K562 (cell line): ENCODE measurements at regions not wholly inside any gene's neighbourhood (a gene's known extent, or its start where the extent isn't known, plus 50 kb on each side); places are given as distances from the start of the nearest gene placed in this dataset.

Experiments
- ATAC-seq: fragments of 200-7000 bp; cut with Tn5 transposase; 3 replicates; pipeline ENCODE4 v1.9.1; 2020; ENCODE audit warnings: moderate library complexity
- BruUV-seq: library from RNA; stranded (reverse); fragments of 400-500 nt; replicated peaks from 2 replicates; lab custom pipeline; 2021; lab: Mats Ljungman, UMichigan
- CTCF ChIA-PET: fragments of 300-600 bp; formaldehyde crosslinking; extraction: SDS; loops from one replicate; lab custom pipeline; 2021; ENCODE audit warnings: low intra/inter-chr PET ratio; lab: Yijun Ruan, JAX
- POLR2A ChIA-PET: fragments of 300-600, 350-650 bp; sonication (Branson Sonifier 250); formaldehyde crosslinking; extraction: SDS; loops from one replicate; lab custom pipeline; 2021; ENCODE audit warnings: antibody characterized with exemption, inconsistent platforms; lab: Yijun Ruan, JAX
- DNase-seq, 4 experiments: peaks; one replicate each; pipeline versions ENCODE4 v3.0.0 to v3.0.0-alpha.2; 2011 to 2018; ENCODE audit warnings: low spot score in 3 of 4, mixed read lengths in 3 of 4; ENCODE audit errors: extremely low read depth in 1 of 4
- FAIRE-seq: peaks from 2 replicates; lab custom pipeline; 2011; peaks lifted over from hg19 to GRCh38; lab: Jason Lieb, UNC
- H2AFZ ChIP-seq: 2 replicates; pipeline ENCODE4 v1.6.0; 2011; ENCODE audit warnings: low read depth, low read length, control low read depth, inconsistent platforms
- H3K27ac ChIP-seq: fragments of 200-600 bp; 3 replicates; pipeline ENCODE4 v1.8.0; 2011; ENCODE audit warnings: low read depth, mild to moderate bottlenecking, control low read depth, inconsistent platforms, low read length, moderate library complexity, mixed read lengths; ENCODE audit errors: extremely low read depth
- H3K27me3 ChIP-seq, 2 experiments: fragments of 300-600 bp in 1 of 2; 2 replicates in 1 of 2; 3 replicates in 1 of 2; pipeline versions ENCODE4 v1.6.0 to v1.8.0; 2011; ENCODE audit warnings: inconsistent platforms in 2 of 2, low read length in 2 of 2, mild to moderate bottlenecking in 1 of 2, mixed read lengths in 1 of 2, moderate library complexity in 1 of 2; ENCODE audit not compliant: control insufficient read depth in 2 of 2, insufficient read depth in 2 of 2
- H3K36me3 ChIP-seq: fragments of 300-600 bp; 3 replicates; pipeline ENCODE4 v1.8.0; 2011; ENCODE audit warnings: mild to moderate bottlenecking, low read length, inconsistent platforms; ENCODE audit not compliant: control insufficient read depth, insufficient read depth
- H3K4me1 ChIP-seq, 2 experiments: fragments of 200-600 bp in 1 of 2; replicated peaks in 1 of 2; 2 replicates in 1 of 2; 3 replicates in 1 of 2; pipeline versions ENCODE4 v1.5.1 to v1.8.0; 2011; ENCODE audit warnings: inconsistent platforms in 2 of 2, low read length in 2 of 2, mild to moderate bottlenecking in 1 of 2, mixed read lengths in 1 of 2, moderate library complexity in 1 of 2; ENCODE audit not compliant: control insufficient read depth in 2 of 2, insufficient read depth in 2 of 2
- H3K4me2 ChIP-seq: 2 replicates; pipeline ENCODE4 v1.6.1; 2011; ENCODE audit warnings: low read length, control low read depth, inconsistent platforms, mixed read lengths; ENCODE audit not compliant: insufficient read depth
- H3K4me3 ChIP-seq: fragments of 200-600 bp; sonication (generic), shearing (Covaris generic); 2 replicates; pipeline ENCODE4 v1.5.1; 2016; ENCODE audit warnings: control low read depth, inconsistent platforms
- H3K79me2 ChIP-seq: fragments of 200-600 bp; 3 replicates; pipeline ENCODE4 v1.8.0; 2011; ENCODE audit warnings: low read length, inconsistent platforms; ENCODE audit not compliant: control insufficient read depth, insufficient read depth
- H3K9ac ChIP-seq, 2 experiments: 2 replicates each; pipeline versions ENCODE4 v1.6.0 to v1.6.1; 2011; ENCODE audit warnings: low read depth in 2 of 2, low read length in 2 of 2, control low read depth in 1 of 2, inconsistent platforms in 1 of 2, mild to moderate bottlenecking in 1 of 2, mixed read lengths in 1 of 2; ENCODE audit not compliant: insufficient read depth in 1 of 2
- H3K9me1 ChIP-seq: one replicate; pipeline ENCODE4 v1.6.0; 2011; ENCODE audit warnings: inconsistent platforms, mild to moderate bottlenecking, low read length, moderate library complexity; ENCODE audit not compliant: control insufficient read depth, insufficient read depth
- H3K9me3 ChIP-seq: replicated peaks from 2 replicates; pipeline ENCODE4 v1.5.1; 2011; ENCODE audit warnings: low read depth, low read length, inconsistent platforms; ENCODE audit not compliant: control insufficient read depth, insufficient read depth
- H4K20me1 ChIP-seq: replicated peaks from 2 replicates; pipeline ENCODE4 v1.6.1; 2011; ENCODE audit warnings: low read length, inconsistent platforms, mixed read lengths; ENCODE audit not compliant: control insufficient read depth, insufficient read depth
- NCOA2 ChIP-seq, 2 experiments: fragments of 450-650 bp; IDR thresholded peaks; 2 replicates each; pipeline ENCODE4 v1.6.1; 2018; ENCODE audit warnings: mild to moderate bottlenecking in 2 of 2, moderate library complexity in 1 of 2; ENCODE audit not compliant: partially characterized antibody in 2 of 2
- SMARCA5 ChIP-seq: fragments of 450-650 bp; IDR thresholded peaks from 2 replicates; pipeline ENCODE4 v1.6.1; 2016
- ZKSCAN3 ChIP-seq: fragments of 250-450 bp; sonication (Bioruptor Pico); IDR thresholded peaks from 2 replicates; pipeline ENCODE4 v1.4.0; 2020
- WGBS: fragments of 100-300 bp; shearing (Covaris generic); methylation state at CpG from one replicate; pipeline ENCODE4 v1.1.6; 2016; ENCODE audit warnings: low coverage, mixed read lengths; ENCODE audit not compliant: insufficient coverage; ENCODE audit errors: missing lambda C conversion rate; 5-methylcytosine and 5-hydroxymethylcytosine counted together
- in situ Hi-C: fragments of 300-500 bp; cut with MboI; formaldehyde crosslinking; loops from 4 replicates; pipeline ENCODE4 v1.15.0; 2018; ENCODE audit warnings: inconsistent platforms, mixed read lengths
- intact Hi-C: fragments of 100-400 bp; cut with micrococcal nuclease; formaldehyde crosslinking; loops from 2 replicates; pipeline ENCODE4 v1.14.2; 2022
- TF ChIP-seq, protein P1 (sequence below): fragments of 250-450 bp; sonication (Bioruptor Pico); IDR thresholded peaks from 2 replicates; pipeline ENCODE4 v1.4.0; 2020
- TF ChIP-seq, protein P2 (sequence below): sonication (generic); formaldehyde crosslinking; IDR thresholded peaks from 2 replicates; pipeline ENCODE4 v1.9.0; 2022; ENCODE audit warnings: mild to moderate bottlenecking, missing genetic modification reagents
- TF ChIP-seq, protein P3 (sequence below): fragments of 450-650 bp; IDR thresholded peaks from 2 replicates; pipeline ENCODE4 v1.6.1; 2014; ENCODE audit warnings: low read depth, mild to moderate bottlenecking, moderate library complexity, borderline replicate concordance

DNA sequence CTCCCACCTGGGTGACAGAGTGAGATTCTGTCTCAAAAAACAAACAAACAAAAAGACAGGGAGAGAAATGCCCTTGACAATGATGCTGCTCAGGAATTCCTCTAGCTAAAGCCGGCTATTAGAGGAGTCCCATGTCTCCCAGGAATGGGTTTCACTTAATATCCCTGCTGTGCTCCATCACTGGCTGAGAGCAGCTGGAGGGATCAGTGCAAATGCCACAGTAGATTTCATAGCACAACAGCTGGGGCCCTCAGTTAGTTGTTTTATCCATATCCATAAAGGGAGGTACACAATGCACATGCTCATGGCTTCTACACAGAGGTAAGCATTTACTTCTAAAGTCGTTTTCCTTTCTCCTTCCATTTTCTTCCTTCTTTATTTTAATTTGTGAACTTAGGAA, 742.0 kb upstream of the POU3F2 start:
- no peaks in the 10 kb centered on the region for H3K9me1 ChIP-seq
- no peaks in the 10 kb centered on the region; the same call in 1 of the 2 replicates for H3K9me3 ChIP-seq
- no peaks in the 10 kb centered on the region for H3K27me3 ChIP-seq
- ChIA-PET CTCF (no interaction called here), POLR2A (interaction anchor here (0.6 kb wide), 1 partner anchor 694 kb away, joined by 3 read pairs; no protein-coding TSS in a partner anchor)
- no peak overlapping the region for H2AFZ ChIP-seq
- no peak overlapping the region for H3K9ac ChIP-seq
- H3K27ac ChIP-seq = no peak overlapping the region
- WGBS = 0% methylated on average over 2 of the region's 2 CpGs
- no TSS peak for BruUV-seq
- no peaks in the 10 kb centered on the region for H3K36me3 ChIP-seq
- TF ChIP-seq ZKSCAN3 (CRISPR knock-in tag) (no peak), SMARCA5 (no peak), NCOA2 (IDR thresholded peaks at IDR 0.05; ENCODE audit: partially characterized antibody in 2 of 2) (no peak)
- TF ChIP-seq, protein P1, sequence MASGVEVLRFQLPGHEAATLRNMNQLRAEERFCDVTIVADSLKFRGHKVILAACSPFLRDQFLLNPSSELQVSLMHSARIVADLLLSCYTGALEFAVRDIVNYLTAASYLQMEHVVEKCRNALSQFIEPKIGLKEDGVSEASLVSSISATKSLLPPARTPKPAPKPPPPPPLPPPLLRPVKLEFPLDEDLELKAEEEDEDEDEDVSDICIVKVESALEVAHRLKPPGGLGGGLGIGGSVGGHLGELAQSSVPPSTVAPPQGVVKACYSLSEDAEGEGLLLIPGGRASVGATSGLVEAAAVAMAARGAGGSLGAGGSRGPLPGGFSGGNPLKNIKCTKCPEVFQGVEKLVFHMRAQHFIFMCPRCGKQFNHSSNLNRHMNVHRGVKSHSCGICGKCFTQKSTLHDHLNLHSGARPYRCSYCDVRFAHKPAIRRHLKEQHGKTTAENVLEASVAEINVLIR = no peak
- TF ChIP-seq, protein P2, sequence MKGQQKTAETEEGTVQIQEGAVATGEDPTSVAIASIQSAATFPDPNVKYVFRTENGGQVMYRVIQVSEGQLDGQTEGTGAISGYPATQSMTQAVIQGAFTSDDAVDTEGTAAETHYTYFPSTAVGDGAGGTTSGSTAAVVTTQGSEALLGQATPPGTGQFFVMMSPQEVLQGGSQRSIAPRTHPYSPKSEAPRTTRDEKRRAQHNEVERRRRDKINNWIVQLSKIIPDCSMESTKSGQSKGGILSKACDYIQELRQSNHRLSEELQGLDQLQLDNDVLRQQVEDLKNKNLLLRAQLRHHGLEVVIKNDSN (CRISPR knock-in tag) = no peak
- TF ChIP-seq, protein P3, sequence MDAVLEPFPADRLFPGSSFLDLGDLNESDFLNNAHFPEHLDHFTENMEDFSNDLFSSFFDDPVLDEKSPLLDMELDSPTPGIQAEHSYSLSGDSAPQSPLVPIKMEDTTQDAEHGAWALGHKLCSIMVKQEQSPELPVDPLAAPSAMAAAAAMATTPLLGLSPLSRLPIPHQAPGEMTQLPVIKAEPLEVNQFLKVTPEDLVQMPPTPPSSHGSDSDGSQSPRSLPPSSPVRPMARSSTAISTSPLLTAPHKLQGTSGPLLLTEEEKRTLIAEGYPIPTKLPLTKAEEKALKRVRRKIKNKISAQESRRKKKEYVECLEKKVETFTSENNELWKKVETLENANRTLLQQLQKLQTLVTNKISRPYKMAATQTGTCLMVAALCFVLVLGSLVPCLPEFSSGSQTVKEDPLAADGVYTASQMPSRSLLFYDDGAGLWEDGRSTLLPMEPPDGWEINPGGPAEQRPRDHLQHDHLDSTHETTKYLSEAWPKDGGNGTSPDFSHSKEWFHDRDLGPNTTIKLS = no peak
- H3K4me1 ChIP-seq = no peaks in the 10 kb centered on the region
- ATAC-seq = no peak
- no peak for FAIRE-seq
- in situ Hi-C loops (no loop called here), intact Hi-C loops (no loop called here)
- no peak for DNase-seq
- no peak overlapping the region for H3K4me3 ChIP-seq
- H3K4me2 ChIP-seq = no peak overlapping the region
- H3K79me2 ChIP-seq = no peaks in the 10 kb centered on the region
- no peaks in the 10 kb centered on the region for H4K20me1 ChIP-seq
